IPS-NIHi7 (cell line): ENCODE measurements at regions not wholly inside any gene's neighbourhood (a gene's known extent, or its start where the extent isn't known, plus 50 kb on each side); places are given as distances from the start of the nearest gene placed in this dataset.
"Not testable (repeated sequence)": the region's sequence is repeated elsewhere in the genome, so short reads cannot be mapped to it uniquely, and the experiment has no call there.

Source experiments
- DNase-seq: peaks from one replicate; pipeline ENCODE4 v3.0.0; 2012; ENCODE audit warnings: mixed read lengths; ENCODE audit errors: extremely low spot score

DNA sequence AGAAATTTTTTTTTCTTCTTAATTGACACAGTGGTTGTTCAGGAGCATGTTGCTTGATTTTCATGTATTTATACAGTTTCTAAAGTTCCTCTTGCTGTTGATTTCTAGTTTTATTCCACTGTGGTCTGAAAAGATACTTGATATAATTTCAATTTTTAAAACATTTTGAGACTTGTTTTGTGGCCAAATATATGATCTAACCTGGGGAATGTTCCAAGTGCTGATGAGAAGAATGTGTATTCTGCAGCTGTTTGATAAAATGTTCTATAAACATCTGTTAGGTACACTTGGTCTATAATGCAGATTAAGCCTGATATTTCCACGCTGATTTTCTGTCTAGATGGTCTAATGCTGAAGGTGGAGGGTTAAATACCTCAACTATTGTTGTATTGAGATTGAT is 151.4 kb upstream of the IFNG-AS1 start:
- DNase-seq = no peak

- no peak for DNase-seq
Measured at GRCh38 chr12:67842124-67842523, 147.1 kb upstream of the IFNG-AS1 start.

GRCh38 chr12:67843257-67843656 is 146.0 kb upstream of the IFNG-AS1 start:
- no peak for DNase-seq

DNA sequence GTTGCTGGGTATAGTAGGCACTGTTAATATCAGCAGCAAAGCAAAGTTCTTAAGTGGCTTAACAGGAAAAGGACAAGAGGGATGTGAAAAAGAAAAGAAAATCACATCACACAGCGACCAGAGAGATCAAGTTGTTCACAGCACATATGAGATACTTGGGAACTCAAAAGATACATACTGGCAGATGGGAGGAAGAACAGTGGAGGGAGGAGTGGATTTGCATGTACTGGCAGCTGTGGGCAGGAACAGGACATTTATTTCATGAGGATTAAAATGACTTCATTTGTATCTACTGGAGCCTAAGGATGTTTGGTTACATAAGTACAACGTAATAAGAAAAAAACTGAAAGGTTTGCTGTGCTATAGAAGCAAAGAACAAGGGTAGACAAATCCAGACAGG is 136.5 kb upstream of the IFNG-AS1 start:
- DNase-seq = no peak

DNA sequence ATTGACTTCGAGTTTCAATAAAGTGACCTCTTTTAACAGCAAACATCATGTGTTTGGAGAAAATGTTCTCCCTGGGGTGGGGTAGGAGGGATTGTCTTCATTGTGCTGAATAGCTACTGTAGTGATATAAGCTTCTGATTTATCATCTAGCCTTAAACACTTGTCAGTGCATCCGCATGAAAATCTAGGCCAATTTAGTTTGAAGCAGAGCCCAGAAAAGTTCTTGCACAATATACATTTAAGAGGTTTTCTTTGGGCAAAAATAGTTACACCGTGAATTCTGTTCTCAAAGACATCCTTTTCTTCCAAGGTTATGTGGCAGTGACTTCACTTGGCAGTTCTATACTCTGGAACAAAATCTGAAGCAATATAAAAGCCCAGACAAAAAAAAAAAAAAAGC is 136.0 kb upstream of the IFNG-AS1 start:
- no peak for DNase-seq

- DNase-seq = no peak
Measured at GRCh38 chr12:67854351-67854750, 134.9 kb upstream of the IFNG-AS1 start.

- no peak for DNase-seq
Measured at GRCh38 chr12:67855103-67855502, 134.1 kb upstream of the IFNG-AS1 start.

DNA sequence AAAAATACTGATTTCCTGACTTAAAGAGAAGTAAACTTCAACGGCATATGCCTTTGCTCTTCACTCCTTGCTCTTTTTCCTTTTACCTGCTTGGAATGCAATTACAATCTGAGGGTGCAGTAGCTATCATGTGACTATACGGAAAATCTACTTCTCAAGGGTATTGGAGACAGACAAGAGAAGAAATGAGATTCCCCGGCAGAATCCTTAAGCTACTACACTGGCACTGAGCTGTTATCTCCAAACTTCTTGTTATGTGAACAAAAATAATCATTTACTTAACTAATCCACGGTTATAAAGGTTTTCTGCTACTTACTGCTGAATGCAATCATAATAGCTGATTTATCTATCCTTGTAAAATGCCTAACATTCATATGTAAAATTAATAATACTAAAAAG is 118.0 kb upstream of the IFNG-AS1 start:
- no peak for DNase-seq

- no peak for DNase-seq
Measured at GRCh38 chr12:67873355-67873754, 115.9 kb upstream of the IFNG-AS1 start.

DNA sequence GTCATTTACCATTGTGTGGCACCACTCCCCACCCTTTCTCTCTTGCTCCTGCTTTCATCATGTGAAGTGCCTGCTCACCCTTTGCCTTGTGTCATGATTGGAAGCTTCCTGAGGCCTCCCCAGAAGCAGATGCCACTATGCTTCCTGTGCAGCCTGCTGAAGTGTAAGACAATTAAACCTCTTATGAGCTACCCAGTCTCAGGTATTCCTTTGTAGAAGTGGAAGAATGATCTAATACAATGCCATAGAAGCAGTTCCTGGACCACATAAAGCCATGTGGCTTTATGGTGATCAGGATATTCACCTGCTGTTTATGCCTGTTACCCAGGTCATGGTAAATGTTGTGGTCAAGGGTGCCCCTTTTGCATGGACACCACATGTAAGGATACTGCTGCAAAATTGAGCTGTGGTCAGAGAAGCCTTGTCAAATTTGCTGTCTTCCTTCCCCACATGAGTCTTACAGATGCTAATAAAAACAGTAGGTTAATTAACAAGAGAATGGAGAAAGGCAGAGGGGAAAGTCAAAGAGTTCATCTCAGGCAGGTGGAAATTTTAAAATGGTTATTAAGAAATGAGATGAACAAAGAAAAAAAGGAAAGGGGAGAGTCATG is 112.8 kb upstream of the IFNG-AS1 start:
- no peak for DNase-seq

- DNase-seq = no peak
Measured at GRCh38 chr12:67877727-67878126, 111.5 kb upstream of the IFNG-AS1 start.

DNA sequence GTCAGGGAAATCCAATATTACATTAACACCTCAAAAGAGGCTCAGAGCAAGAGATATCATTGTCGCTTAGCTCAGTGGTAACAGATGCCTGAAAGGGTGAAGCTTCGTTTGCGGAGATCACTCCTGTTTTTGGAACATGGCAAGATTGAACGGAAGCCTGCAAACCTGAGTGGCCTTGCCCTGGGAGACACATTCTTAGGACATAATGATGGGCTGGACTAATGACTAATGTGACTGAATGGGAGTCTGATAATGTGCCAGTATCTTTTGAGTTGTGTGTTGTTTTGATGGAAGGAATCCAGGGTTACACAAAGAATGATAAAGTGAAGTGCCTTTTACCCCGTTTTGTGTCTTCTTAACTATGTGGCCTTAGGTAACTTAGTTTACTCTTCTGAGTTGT is 109.3 kb upstream of the IFNG-AS1 start:
- DNase-seq = no peak

DNA sequence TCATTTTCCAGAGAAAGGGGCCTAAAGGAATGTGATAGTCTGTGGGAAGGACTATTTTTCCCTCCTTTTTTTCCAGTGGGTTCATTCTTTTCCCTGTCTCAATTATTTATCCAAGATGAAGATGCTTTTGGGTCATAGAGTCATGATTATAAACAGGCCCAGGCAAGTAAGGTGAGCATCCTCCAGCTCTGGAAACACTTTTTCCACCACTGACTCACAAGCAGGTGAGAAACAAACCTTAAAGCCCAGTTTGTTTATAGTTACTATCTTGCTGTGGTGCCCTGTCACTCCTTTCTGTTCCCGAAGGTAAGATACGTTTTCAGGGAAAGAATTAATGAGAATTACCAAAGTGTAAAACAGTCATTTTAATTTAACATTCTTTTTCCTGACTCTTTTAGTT is 107.7 kb upstream of the IFNG-AS1 start:
- no peak for DNase-seq

DNA sequence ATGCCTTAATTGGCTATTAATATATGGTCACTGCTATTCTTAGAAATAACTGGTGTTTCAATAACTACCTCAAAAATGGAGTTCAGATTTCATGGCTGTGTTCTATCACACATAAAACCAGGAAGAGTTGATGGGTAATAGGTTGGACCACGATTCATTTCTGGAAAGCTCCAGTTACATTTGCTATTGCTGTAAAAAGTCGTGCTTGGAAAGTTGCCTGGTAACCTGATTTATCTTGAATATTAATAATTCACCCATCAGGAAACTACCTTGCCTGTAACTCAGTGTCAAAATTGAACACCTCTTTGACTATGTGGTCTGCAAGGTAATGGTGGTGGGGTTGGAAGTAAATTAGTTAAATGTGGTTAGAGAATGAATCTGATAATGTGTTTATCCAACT is 104.7 kb upstream of the IFNG-AS1 start:
- DNase-seq = no peak

- DNase-seq = no peak
Measured at GRCh38 chr12:67885375-67886169, 103.7 kb upstream of the IFNG-AS1 start.

DNA sequence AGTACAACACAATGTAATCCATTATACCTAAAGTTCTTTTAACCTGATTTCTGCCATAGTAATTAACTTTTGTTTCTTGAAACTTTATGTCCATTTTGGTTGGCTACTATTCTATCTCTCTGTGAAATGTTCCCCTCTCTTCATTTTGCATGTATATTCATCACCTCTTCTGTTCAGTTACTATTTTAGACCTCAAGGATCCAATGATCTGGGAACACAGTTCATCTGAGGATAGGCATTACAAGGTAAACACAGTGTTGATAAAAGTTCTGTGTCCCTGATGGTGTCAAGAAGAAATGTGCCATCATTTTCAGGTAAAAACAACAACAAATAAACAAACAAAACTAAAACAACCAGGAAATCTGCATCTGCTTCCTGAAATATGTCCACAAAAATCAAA is 102.2 kb upstream of the IFNG-AS1 start:
- no peak for DNase-seq

DNA sequence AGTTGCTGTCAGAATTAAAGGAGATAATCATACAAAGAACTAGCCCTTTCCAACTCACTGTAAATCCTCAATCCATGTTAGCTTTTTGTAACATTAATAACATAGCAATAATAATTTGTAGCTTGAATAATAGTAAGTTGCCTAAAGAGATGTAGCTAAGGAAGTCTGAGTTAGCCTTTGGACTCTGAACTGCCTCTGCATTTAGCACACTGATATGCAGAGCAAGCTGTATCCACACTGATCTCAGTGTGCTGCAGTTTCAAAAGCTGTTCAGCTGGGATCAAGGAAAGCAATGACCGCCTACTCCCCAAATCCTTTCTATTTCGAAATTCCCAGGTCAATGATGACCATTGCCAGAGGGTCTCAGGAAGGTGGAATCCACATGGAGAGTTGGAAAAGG is 99.3 kb upstream of the IFNG-AS1 start:
- no peak for DNase-seq

GRCh38 chr12:67890726-67891258 is 98.5 kb upstream of the IFNG-AS1 start:
- no peak for DNase-seq

DNA sequence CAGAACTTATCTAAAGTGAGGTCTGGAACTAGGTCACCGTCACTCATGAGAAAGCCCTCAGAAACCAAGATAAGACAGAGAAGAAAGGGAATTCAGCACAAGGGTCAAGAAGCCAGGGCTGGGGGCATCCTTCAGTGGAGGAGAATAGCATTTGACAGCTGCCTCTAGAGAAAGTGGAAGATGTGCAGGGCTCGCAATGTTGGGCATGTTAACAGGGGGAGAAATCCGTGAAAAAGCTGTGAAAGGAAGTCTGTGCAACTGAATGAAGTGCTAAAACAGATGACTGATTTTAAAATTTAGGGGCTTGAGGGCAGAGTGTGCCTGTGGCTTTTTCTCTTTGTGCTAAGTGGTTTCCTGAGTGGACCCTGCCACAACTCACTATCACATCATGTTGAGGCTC is 97.7 kb upstream of the IFNG-AS1 start:
- DNase-seq = no peak

GRCh38 chr12:67892259-67893021 is 96.8 kb upstream of the IFNG-AS1 start:
- DNase-seq = no peak

- DNase-seq = no peak
Measured at GRCh38 chr12:67893022-67893580, 96.1 kb upstream of the IFNG-AS1 start.

GRCh38 chr12:67900418-67900817 is 88.8 kb upstream of the IFNG-AS1 start:
- not testable (repeated sequence) for DNase-seq
